ENCODE measurements at regions not wholly inside any gene's neighbourhood (a gene's known extent, or its start where the extent isn't known, plus 50 kb on each side); places are given as distances from the start of the nearest gene placed in this dataset.

DNA sequence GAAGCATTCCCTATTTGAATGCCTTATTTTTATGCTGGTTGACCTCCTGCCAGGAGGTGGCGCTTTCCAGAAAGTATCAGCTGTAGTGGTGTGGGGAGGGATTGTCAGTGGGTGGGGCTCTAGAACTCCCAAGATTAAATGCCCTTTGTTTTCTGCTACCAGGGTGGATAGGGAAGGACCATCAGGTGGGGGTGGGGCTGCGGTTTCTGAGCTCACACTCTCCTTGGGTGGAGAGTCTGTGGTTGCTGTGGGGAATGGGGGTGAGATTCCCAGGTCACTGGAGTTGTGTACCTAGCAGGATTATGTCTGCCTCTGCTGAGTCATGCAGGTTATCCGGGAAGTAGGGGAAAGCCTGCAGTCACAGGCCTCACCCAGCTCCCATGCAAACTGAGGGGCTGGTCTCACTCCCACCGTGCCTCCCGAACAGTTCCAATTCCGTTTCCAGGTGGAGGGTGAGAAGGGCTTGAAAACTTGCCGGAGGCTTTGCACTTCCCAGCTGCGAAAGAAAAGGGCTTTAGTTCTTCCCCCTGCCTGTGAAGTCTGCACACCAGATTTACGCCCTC, 68.3 kb downstream of the ALG10B start:
- no peak overlapping the region for H3K4me3 ChIP-seq (ENCODE audit: low read depth, low read length)
- TF ChIP-seq, protein P1, sequence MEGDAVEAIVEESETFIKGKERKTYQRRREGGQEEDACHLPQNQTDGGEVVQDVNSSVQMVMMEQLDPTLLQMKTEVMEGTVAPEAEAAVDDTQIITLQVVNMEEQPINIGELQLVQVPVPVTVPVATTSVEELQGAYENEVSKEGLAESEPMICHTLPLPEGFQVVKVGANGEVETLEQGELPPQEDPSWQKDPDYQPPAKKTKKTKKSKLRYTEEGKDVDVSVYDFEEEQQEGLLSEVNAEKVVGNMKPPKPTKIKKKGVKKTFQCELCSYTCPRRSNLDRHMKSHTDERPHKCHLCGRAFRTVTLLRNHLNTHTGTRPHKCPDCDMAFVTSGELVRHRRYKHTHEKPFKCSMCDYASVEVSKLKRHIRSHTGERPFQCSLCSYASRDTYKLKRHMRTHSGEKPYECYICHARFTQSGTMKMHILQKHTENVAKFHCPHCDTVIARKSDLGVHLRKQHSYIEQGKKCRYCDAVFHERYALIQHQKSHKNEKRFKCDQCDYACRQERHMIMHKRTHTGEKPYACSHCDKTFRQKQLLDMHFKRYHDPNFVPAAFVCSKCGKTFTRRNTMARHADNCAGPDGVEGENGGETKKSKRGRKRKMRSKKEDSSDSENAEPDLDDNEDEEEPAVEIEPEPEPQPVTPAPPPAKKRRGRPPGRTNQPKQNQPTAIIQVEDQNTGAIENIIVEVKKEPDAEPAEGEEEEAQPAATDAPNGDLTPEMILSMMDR (IDR thresholded peaks at IDR 0.05; ENCODE audit: borderline replicate concordance, insufficient read depth, low read depth, low read length), result no peak

GRCh38 chr12:38385486-38385885, 68.9 kb downstream of the ALG10B start:
- TF ChIP-seq, protein P1 (IDR thresholded peaks at IDR 0.05; ENCODE audit: borderline replicate concordance, insufficient read depth, low read depth, low read length), result no peak
- no peak overlapping the region for H3K4me3 ChIP-seq (ENCODE audit: low read depth, low read length)

DNA sequence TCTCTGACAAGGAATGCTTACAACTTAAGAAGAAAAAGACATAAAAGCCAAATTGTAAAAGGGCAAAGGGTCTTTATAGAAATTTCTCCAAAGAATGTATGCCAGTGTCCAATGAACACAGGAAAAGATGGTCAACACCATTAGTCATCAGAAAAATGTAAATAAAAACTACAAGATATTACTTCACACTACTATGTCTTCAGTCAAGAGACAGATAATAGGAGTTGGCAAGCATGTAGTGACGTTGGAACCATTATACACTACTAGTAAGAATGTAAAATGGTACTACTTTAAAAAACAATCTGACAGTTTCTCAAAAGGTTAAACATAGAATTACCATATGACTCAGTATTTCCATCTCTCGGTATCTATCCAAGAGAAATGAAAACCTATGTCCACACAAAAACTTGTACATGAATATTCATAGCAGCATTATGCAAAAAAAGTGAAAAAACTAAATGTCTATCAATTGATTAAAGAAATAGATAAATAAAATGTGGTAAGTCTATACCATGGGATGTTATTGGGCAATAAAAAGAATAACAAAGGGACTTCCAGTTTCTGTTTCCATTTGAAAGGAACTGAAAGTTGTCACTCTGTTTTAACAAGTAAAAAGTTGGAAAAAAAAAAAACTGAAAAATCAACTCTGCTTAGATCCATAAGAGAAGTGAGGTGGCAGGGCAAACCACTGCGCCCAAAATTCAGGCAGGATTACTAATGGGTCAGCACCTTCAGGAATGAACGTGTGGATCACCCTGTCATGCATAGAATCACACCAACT, 69.8 kb downstream of the ALG10B start:
- TF ChIP-seq, protein P1 (IDR thresholded peaks at IDR 0.05; ENCODE audit: borderline replicate concordance, insufficient read depth, low read depth, low read length), result no peak
- no peak overlapping the region for H3K4me3 ChIP-seq (ENCODE audit: low read depth, low read length)

DNA sequence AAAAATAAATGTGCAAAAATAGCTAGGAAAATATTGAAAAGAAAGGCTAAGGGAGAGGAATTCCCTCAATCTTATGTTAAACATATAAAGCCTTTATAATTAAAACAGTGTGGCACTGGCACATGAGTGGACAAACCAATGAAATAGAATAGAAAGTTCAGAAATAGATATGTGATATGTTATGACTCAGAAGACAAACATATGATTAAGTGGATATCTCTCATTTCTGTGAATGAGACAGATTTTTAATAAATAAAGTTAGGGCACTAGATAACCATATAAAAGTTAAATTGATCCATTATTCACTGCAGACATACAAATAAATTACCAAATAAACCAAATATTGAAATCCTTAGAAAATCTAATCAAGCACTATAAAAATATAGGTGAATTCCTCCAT, 73.0 kb downstream of the ALG10B start:
- TF ChIP-seq, protein P1 (IDR thresholded peaks at IDR 0.05; ENCODE audit: borderline replicate concordance, insufficient read depth, low read depth, low read length), result no peak
- H3K4me3 ChIP-seq (ENCODE audit: low read depth, low read length), result no peak overlapping the region

DNA sequence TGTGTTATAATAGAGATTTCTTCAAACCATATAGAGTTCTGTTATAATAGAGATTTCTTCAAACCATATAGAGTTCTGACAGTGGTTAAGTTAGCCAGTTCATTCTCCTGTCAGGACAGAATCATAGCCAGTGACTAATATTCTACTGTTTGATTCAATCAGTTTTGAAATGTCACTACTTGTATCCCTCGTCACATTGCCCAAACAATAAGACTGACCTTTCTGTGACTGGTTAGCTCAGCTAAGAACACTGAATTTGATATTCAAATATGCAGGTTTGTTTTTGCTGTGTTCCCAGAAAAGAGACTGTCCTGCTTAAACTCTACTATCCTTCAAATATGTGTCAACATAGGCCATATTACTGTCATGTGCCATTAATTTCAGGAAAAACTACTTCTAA, 74.4 kb downstream of the ALG10B start:
- H3K4me3 ChIP-seq (ENCODE audit: low read depth, low read length), result no peak overlapping the region
- TF ChIP-seq, protein P1 (IDR thresholded peaks at IDR 0.05; ENCODE audit: borderline replicate concordance, insufficient read depth, low read depth, low read length), result no peak

DNA sequence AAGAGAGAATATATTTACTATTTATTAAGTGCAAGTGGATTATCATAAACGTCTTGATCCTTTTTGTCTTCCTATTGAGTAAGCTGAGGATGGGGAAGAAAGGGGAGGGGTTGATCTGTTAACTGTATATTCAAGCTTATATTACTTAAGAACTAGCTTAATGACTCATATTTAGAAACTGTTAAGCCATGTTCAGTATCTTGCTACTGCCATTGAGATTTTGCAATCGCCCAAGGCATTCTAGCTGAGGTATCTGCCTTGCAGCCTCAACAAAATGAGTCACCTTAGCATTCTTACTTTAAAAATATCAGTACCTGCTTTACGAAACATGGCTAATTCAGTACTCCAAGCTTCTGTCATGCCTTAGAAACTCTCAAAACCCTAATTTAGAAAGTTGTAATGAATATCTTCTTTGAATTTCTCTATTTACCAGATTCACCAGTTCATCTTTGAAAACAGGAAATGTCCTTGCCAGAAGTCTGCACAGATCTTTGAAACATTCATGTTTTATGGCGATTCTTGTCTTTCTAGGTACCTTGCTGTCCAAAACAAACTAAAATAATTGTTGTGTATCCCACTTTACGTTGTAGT, 76.1 kb downstream of the ALG10B start:
- TF ChIP-seq, protein P1 (IDR thresholded peaks at IDR 0.05; ENCODE audit: borderline replicate concordance, insufficient read depth, low read depth, low read length), result no peak
- H3K4me3 ChIP-seq (ENCODE audit: low read depth, low read length), result no peak overlapping the region
